GM19463 (cell line): ENCODE measurements at regions not wholly inside any gene's neighbourhood (a gene's known extent, or its start where the extent isn't known, plus 50 kb on each side); places are given as distances from the start of the nearest gene placed in this dataset.
"Not testable (repeated sequence)": the region's sequence is repeated elsewhere in the genome, so short reads cannot be mapped to it uniquely, and the experiment has no call there.

ENCODE experiments used
- ATAC-seq: cut with Tn5 transposase; IDR thresholded peaks from one replicate; pipeline ENCODE4 v1.9.1; 2021; ENCODE audit warnings: mild to moderate bottlenecking, moderate library complexity; ENCODE audit not compliant: unreplicated experiment

DNA sequence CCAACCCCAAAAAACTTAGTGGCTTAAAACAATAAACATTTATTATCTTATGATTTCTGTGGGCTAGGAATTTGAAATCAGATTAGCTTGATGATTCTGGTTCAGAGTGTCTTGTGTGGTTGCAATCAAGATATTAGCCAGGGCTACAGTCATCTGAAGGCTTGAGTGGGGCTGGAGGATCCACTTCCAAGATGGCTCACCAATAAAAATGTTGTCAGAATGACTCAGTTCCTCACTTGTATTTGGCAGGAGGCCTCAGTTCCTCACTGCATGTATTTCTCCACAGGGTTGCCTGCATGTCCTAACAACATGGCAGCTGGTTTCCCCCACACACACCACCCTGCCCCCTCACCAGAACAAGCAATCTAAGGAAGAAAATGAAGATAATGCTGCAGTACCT is 98.2 kb upstream of the NIPBL start:
- no peak for ATAC-seq

DNA sequence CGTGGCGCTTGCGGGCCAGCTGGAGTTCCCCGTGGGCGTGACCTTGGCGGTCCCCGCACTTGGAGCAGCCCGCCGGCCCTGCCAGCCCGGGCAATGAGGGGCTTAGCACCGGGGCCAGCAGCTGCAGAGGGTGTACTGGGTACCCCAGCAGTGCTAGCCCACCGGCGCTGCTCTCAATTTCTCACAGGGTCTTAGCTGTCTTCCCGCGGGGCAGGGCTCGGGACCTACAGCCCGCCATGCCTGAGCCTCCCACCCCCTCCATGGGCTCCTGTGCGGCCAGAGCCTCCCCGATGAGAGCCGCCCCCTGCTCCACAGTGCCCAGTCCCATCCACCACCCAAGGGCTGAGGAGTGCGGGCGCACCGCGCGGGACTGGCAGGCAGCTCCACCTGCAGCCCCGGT is 94.0 kb upstream of the NIPBL start:
- ATAC-seq = not testable (repeated sequence)

DNA sequence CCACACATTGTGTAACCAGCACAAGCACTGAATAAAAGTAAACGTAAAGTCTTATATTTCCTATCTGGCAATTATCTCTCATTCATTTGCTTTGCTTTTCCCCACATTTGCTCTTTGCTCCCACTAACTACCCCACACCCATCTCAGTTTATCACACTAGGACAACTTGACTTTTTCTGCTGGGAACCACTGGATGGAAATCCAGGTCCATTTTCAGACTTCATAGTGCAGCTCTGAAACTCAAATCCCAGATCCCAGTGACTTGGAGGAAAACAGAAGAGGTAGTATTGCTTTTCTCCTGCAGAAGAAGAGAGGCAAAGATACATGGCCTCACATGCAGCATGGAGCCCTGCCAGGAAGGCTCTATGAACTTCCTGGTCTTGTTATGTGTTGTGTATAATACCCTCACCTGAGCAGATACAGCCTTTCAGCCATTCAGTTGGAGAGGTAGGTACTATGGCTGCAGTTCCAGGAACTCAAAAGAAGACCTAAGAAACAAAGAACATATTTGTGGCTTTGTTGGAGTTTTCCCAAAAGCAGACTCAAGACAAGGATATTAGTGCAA is 90.0 kb upstream of the NIPBL start:
- ATAC-seq = no peak

DNA sequence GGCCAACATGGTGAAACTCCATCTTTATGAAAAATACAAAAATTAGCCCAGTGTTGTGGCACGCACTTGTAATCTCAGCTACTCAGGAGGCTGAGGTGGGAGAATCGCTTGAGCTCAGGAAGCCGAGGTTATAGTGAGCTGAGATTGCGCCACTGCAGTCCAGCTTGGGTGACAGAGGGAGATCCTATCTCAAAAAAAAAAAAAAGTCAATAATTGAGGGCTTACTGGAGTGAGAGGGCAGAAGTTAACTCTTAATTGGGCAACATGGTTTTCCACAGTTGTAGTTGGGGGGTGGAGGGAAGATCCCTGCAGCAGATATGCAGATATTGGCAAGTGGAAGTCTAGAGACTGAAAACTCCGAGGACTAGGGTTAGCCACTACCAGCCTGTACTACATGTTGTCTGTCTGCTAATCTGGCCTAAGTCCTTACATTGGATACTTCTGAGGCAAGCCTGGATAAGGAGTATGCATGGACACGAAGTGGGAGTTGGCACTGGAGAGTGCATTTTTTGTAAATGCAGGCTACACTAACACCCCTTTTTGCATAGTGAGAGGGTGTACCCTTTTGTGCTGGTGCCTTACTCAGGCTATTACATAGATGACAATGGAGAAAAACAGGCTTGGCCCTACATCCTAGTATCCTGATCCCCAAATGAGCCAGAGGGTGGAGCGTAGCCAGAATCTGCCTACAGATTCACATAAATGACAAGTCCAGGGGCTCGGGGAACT is 89.0 kb upstream of the NIPBL start:
- no peak for ATAC-seq

DNA sequence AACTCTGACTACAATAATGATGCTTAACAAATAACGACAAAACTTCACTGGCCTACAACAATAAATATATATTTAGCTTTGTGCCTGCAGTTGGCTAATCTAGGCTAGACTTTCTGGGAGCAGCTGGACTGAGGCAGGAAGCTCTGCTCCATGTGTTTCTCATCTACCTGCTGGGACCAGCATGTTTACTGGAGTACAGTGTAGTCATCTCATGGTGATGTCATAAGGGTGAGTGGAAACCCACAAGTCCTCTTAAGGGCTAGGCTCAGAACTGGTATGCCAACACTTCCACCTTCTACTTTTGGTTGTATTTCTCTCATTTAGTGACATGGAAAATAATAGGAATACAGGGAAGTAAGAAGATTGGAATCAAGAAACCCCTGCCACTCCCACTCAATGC is 85.7 kb upstream of the NIPBL start:
- ATAC-seq = no peak

DNA sequence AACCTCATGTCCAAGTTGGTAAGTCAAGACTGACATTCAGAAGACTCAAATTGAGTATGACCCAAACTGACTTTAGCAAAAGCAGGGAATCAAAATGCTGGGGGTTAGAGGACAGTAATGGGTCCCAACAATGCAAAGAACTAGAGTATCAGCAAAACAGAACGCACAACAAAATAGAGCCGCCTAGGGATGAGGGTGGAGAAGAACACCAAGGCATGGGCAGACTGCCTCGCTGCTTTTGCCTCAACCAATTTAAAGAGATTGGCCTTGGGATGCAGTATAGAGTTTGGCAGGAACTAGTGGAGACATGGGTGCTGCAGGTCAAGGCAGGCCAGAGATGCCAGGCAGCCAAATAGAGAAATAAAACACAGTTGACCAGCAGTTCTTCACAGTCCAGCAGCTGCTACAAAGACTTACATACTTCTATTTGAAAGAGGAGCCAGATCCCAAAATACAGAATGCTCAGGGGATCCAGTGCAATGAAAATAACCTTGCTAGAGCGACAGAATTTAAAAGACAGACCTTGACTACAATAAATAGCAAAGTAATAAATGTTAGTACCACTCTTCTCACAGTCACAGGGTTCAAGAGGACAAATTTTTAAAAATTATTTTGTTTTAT is 83.9 kb upstream of the NIPBL start:
- no peak for ATAC-seq

DNA sequence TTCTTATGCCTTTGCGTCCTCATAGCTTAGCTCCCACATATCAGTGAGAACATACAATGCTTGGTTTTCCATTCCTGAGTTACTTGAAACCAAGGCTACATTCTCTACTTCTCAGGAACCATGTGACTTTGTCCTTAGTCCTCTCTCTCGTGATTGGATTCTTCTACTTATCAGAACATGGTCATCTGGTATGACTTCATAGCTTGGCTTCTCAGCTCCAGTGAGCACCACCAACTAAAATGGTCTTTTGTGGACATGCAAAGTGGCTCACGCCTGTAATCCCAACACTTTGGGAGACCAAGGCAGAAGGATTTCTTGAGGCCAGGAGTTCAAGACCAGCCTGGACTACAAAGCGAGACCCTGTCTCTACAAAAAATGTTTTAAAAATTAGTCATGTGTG is 81.2 kb upstream of the NIPBL start:
- ATAC-seq = no peak

DNA sequence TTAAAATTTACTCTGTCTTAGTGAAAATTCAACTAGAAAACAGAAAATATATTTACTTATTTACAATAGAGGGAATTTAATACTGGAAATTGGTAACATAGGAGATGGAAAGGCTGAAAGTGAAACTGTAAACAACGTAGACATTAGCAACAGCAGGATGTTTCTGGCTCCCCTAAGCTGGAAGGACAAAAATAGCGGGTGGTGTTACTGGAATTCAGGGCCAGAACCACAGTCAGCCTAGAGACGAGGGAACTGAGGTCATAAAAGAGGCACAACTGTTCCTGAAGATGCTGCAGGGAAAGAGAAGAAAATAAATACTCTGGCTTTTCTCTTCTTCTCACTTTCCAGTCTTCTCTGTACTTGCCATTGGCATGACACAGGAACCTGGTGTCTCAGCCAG is 80.4 kb upstream of the NIPBL start:
- ATAC-seq = no peak

DNA sequence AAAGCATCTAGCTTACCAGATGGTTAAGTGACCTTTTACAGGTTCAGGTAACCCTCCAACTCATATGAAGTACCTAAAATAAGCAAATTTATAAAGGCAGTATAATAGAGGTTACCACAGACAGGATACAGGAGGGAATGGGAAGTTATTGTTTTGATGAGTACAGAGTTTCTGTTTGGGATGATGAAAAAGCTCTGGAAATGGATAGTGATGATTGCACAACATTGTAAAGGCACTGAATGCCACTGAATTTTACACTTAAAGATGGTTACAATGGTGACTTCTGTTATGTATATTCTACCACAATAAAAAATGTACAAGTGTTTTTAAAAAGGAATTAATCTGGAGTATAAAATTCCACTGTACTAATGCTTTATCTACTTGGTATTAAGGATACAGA is 75.0 kb upstream of the NIPBL start:
- no peak for ATAC-seq

DNA sequence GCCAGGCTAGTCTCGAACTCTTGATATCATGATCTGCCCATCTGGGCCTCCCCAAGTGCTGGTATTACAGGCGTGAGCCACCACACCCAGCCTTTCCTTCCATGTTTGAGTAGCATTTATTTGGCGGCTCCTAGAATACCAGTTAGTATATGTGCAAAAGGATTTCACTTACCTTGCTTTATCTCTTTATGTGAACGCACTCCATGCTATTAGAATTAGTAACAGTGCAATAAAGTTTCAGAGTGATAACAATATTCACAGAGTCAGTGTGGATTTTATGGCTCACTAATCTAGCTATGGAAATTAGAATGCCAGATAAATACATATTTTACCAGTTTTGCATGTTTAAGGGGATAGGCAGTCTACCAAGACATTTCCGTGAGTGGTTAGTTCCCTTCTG is 74.4 kb upstream of the NIPBL start:
- no peak for ATAC-seq

DNA sequence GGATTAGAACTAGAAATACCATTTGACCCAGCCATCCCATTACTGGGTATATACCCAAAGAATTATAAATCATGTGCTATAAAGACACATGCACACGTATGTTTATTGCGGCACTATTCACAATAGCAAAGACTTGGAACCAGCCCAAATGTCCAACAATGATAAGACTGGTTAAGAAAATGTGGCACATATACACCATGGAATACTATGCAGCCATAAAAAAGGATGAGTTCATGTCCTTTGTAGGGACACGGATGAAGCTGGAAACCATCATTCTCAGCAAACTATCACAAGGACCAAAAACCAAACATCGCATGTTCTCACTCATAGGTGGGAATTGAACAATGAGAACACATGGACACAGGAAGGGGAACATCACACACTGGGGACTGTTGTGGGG is 63.3 kb upstream of the NIPBL start:
- ATAC-seq = not testable (repeated sequence)

DNA sequence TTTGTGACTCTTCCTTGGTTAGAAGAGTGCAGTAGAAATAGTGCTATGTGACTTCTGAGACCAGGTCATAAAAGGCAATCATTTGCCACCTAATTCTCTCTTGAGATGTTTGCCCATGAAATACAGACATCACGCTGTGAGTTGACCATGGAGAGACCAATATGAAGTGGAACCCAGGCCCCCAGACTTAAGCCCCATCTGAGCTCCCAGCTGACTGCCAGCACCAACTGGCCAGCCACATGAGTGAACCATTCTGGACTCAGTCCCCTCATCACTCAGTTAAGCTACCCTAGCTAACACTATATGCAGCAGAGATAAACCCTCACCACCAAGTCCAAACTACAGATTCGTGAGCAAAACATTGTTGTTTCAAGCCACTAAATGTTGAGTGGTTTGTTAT is 60.7 kb upstream of the NIPBL start:
- ATAC-seq = no peak

DNA sequence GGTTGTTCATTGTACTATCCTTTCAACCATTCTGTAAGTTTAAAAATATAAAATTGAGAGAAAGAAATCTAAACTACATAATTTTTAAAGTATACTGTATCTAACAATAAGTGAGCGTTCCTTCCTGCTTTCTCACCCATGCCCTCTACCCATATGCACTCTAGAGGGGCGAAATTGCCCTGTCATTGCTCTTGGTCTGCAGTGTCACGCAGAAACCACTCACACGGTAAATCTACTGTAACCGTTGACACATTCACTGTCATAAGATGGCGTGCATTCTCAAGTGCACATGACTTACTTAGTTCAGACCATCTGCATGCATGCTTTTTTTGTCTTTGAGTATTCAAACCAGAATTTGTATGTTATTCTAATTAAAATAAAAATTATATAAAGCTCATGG is 55.7 kb upstream of the NIPBL start:
- ATAC-seq = no peak

DNA sequence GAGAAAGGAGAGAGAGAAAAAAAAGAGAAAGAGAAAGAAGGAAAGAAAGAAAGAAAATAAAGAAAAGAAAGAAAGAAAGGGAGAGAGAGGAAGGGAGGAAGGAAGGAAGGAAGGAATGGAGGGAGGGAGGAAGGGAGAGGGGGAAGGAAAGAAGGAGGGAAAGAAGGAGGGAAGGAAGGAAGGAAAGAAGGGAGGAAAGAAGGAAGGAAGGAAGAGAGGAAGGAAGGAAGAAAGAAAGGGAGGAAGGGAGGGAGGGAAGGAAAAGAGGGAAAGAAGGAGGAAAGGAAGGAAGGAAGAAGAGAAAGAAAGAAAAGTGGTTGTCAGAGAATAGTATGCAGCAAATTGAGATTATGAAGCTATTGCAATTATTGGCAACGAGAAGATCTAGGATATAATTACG is 49.9 kb upstream of the NIPBL start:
- no peak for ATAC-seq
